Stimulated activated memory B cell treated with anti-CD40 and anti-IgM and Interleukin-4, amounts not matched to agents 10 μg/mL and 1 μg/mL and 100 μg/mL, for 72 hours (primary cell): ENCODE measurements at regions not wholly inside any gene's neighbourhood (a gene's known extent, or its start where the extent isn't known, plus 50 kb on each side); places are given as distances from the start of the nearest gene placed in this dataset.
"Not testable (repeated sequence)": the region's sequence is repeated elsewhere in the genome, so short reads cannot be mapped to it uniquely, and the experiment has no call there.

Experiments used
- ATAC-seq: fragments of 150-1000 bp; cut with Tn5 transposase; 2 replicates; pipeline ENCODE4 v1.10.0; 2021
- H3K27ac Mint-ChIP-seq: one replicate; pipeline ENCODE4 v1.8.0; 2022; ENCODE audit warnings: mild to moderate bottlenecking, mixed read lengths
- H3K27me3 Mint-ChIP-seq: one replicate; pipeline ENCODE4 v1.8.0; 2022; ENCODE audit warnings: mixed read lengths
- H3K36me3 Mint-ChIP-seq: one replicate; pipeline ENCODE4 v1.8.0; 2022; ENCODE audit warnings: mixed read lengths
- H3K4me1 Mint-ChIP-seq: one replicate; pipeline ENCODE4 v1.8.0; 2022; ENCODE audit warnings: mixed read lengths
- H3K4me3 Mint-ChIP-seq: one replicate; pipeline ENCODE4 v1.8.0; 2022; ENCODE audit warnings: mild to moderate bottlenecking, moderate library complexity, mixed read lengths
- H3K9me3 Mint-ChIP-seq: one replicate; pipeline ENCODE4 v1.8.0; 2022; ENCODE audit warnings: mixed read lengths

GRCh38 chrX:9298221-9298620 is 166.6 kb upstream of the TBL1X start:
- Mint-ChIP-seq H3K4me1 (peaks cover 6% of the 10 kb centered on the region), H3K27me3 (peaks cover 26% of the 10 kb centered on the region), H3K27ac (no peak overlapping the region), H3K9me3 (no peaks in the 10 kb centered on the region), H3K36me3 (no peaks in the 10 kb centered on the region), H3K4me3 (no peak overlapping the region)
- ATAC-seq, result no peak

DNA sequence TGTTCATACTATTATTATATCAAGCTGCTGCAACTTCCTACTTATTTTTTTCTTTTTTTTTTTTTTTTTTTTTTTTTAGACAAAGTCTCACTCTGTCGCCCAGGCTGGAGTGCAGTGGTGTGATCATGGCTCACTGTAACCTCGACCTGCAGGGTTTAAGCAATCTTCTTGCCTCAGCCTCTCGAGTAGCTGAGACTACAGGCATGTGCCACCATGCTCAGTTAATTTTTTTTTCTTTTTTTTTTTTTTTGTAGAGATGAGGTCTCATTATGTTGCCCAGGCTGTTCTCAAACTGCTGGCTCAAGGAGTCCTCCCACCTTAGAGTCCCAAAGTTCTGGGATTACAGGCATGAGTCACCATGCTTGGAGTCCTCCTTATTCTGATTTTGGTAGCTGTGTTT is 165.2 kb upstream of the TBL1X start:
- not testable (repeated sequence) for H3K27ac Mint-ChIP-seq, H3K4me1 Mint-ChIP-seq, H3K36me3 Mint-ChIP-seq, ATAC-seq, H3K4me3 Mint-ChIP-seq, H3K9me3 Mint-ChIP-seq
- H3K27me3 Mint-ChIP-seq, result peaks cover 17% of the 10 kb centered on the region

DNA sequence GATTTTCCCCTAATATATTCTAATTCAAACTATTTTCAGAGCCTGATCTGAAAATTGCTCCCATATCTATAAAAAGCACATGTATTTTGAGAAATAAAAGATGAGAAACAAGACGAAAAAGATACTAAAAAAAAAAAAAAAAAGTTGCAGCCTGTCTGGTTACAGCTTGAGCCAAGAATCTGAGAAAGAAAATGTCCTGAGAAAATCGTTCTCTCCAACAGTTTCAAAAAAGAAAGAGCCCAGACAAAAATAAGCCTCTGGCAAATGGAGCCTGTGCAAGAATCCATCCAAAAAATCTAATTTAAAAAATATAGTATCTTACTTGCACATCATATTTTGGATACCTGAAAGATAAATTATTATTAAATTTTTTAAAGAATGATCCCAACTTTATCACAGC is 163.0 kb upstream of the TBL1X start:
- no peaks in the 10 kb centered on the region for H3K36me3 Mint-ChIP-seq
- H3K27ac Mint-ChIP-seq, result no peak overlapping the region
- peaks cover 8% of the 10 kb centered on the region for H3K27me3 Mint-ChIP-seq
- H3K4me3 Mint-ChIP-seq, result no peak overlapping the region
- ATAC-seq, result no peak
- H3K9me3 Mint-ChIP-seq, result no peaks in the 10 kb centered on the region
- no peaks in the 10 kb centered on the region for H3K4me1 Mint-ChIP-seq

GRCh38 chrX:9302381-9302780 is 162.5 kb upstream of the TBL1X start:
- Mint-ChIP-seq H3K9me3 (no peaks in the 10 kb centered on the region), H3K4me3 (no peak overlapping the region)
- no peak for ATAC-seq

GRCh38 chrX:9308426-9308825 is 156.4 kb upstream of the TBL1X start:
- H3K9me3 Mint-ChIP-seq, result no peaks in the 10 kb centered on the region
- H3K27me3 Mint-ChIP-seq, result no peaks in the 10 kb centered on the region
- no peak overlapping the region for H3K4me3 Mint-ChIP-seq
- no peaks in the 10 kb centered on the region for H3K36me3 Mint-ChIP-seq
- ATAC-seq, result no peak
- H3K4me1 Mint-ChIP-seq, result peaks cover 3% of the 10 kb centered on the region
- no peak overlapping the region for H3K27ac Mint-ChIP-seq

More at GRCh38 chrX:9302381-9302780, 162.5 kb upstream of the TBL1X start:
- Mint-ChIP-seq H3K4me1 (no peaks in the 10 kb centered on the region), H3K36me3 (no peaks in the 10 kb centered on the region), H3K27me3 (peaks cover 8% of the 10 kb centered on the region), H3K27ac (no peak overlapping the region)

- no peak for ATAC-seq
- no peaks in the 10 kb centered on the region for H3K36me3 Mint-ChIP-seq
- no peaks in the 10 kb centered on the region for H3K9me3 Mint-ChIP-seq
- no peaks in the 10 kb centered on the region for H3K27me3 Mint-ChIP-seq
- H3K27ac Mint-ChIP-seq, result no peak overlapping the region
- H3K4me3 Mint-ChIP-seq, result no peak overlapping the region
- H3K4me1 Mint-ChIP-seq, result peaks cover 7% of the 10 kb centered on the region
Observed at GRCh38 chrX:9310616-9311015, 154.2 kb upstream of the TBL1X start.

- H3K36me3 Mint-ChIP-seq, result no peaks in the 10 kb centered on the region
- no peak for ATAC-seq
- H3K27me3 Mint-ChIP-seq, result no peaks in the 10 kb centered on the region
- H3K4me1 Mint-ChIP-seq, result peaks cover 10% of the 10 kb centered on the region
- H3K4me3 Mint-ChIP-seq, result no peak overlapping the region
- H3K9me3 Mint-ChIP-seq, result no peaks in the 10 kb centered on the region
- H3K27ac Mint-ChIP-seq, result no peak overlapping the region
Observed at GRCh38 chrX:9311421-9312160, 153.3 kb upstream of the TBL1X start.

GRCh38 chrX:9312922-9313867 is 151.7 kb upstream of the TBL1X start:
- peak overlapping the region; percentile 47 for H3K4me3 Mint-ChIP-seq
- peaks cover 22% of the 10 kb centered on the region for H3K4me1 Mint-ChIP-seq
- no peaks in the 10 kb centered on the region for H3K27me3 Mint-ChIP-seq
- H3K27ac Mint-ChIP-seq, result no peak overlapping the region
- H3K36me3 Mint-ChIP-seq, result no peaks in the 10 kb centered on the region
- no peaks in the 10 kb centered on the region for H3K9me3 Mint-ChIP-seq
- ATAC-seq, result no peak

GRCh38 chrX:9315086-9315485 is 149.8 kb upstream of the TBL1X start:
- Mint-ChIP-seq H3K27me3 (no peaks in the 10 kb centered on the region), H3K4me3 (no peak overlapping the region), H3K9me3 (no peaks in the 10 kb centered on the region), H3K27ac (no peak overlapping the region), H3K4me1 (peaks cover 23% of the 10 kb centered on the region), H3K36me3 (no peaks in the 10 kb centered on the region)
- no peak for ATAC-seq

- Mint-ChIP-seq H3K4me1 (peaks cover 23% of the 10 kb centered on the region), H3K36me3 (no peaks in the 10 kb centered on the region), H3K4me3 (no peak overlapping the region), H3K27me3 (no peaks in the 10 kb centered on the region), H3K27ac (no peak overlapping the region), H3K9me3 (no peaks in the 10 kb centered on the region)
- no peak for ATAC-seq
Observed at GRCh38 chrX:9316096-9316495, 148.8 kb upstream of the TBL1X start.

- no peak overlapping the region for H3K4me3 Mint-ChIP-seq
- H3K4me1 Mint-ChIP-seq, result peaks cover 23% of the 10 kb centered on the region
- no peaks in the 10 kb centered on the region for H3K27me3 Mint-ChIP-seq
- no peak for ATAC-seq
- H3K36me3 Mint-ChIP-seq, result no peaks in the 10 kb centered on the region
- H3K9me3 Mint-ChIP-seq, result no peaks in the 10 kb centered on the region
- peak overlapping the region; percentile 16 for H3K27ac Mint-ChIP-seq
Observed at GRCh38 chrX:9317176-9317575, 147.7 kb upstream of the TBL1X start.

DNA sequence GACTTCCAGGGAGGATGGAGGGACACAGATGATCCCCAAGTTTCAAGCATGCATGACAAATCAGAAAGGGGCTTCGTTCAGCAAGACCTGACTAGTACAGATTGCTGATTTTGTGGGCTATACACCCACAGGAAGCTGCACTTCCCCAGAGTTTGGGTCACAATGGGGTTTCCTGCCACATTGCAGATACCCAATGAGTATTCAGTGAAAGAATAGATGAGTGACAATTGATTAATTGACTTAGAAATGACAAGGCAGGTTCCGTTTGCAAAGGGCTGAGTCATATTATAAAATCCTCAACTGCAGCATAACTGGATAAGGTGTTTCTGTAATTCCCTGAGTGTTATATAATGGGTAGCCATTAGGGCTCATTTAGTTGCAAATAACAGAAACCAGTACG is 146.6 kb upstream of the TBL1X start:
- H3K4me1 Mint-ChIP-seq, result peaks cover 22% of the 10 kb centered on the region
- H3K36me3 Mint-ChIP-seq, result no peaks in the 10 kb centered on the region
- no peak overlapping the region for H3K4me3 Mint-ChIP-seq
- ATAC-seq, result no peak
- no peak overlapping the region for H3K27ac Mint-ChIP-seq
- H3K27me3 Mint-ChIP-seq, result no peaks in the 10 kb centered on the region
- H3K9me3 Mint-ChIP-seq, result no peaks in the 10 kb centered on the region

GRCh38 chrX:9318766-9319165 is 146.1 kb upstream of the TBL1X start:
- H3K27ac Mint-ChIP-seq, result no peak overlapping the region
- no peak overlapping the region for H3K4me3 Mint-ChIP-seq
- ATAC-seq, result no peak

GRCh38 chrX:9320940-9321339 is 143.9 kb upstream of the TBL1X start:
- Mint-ChIP-seq H3K27ac (no peak overlapping the region), H3K4me1 (peaks cover 17% of the 10 kb centered on the region), H3K36me3 (no peaks in the 10 kb centered on the region), H3K27me3 (no peaks in the 10 kb centered on the region), H3K4me3 (no peak overlapping the region), H3K9me3 (no peaks in the 10 kb centered on the region)
- ATAC-seq, result no peak

More at GRCh38 chrX:9318766-9319165, 146.1 kb upstream of the TBL1X start:
- no peaks in the 10 kb centered on the region for H3K36me3 Mint-ChIP-seq
- H3K27me3 Mint-ChIP-seq, result no peaks in the 10 kb centered on the region
- H3K4me1 Mint-ChIP-seq, result peaks cover 17% of the 10 kb centered on the region
- H3K9me3 Mint-ChIP-seq, result no peaks in the 10 kb centered on the region

DNA sequence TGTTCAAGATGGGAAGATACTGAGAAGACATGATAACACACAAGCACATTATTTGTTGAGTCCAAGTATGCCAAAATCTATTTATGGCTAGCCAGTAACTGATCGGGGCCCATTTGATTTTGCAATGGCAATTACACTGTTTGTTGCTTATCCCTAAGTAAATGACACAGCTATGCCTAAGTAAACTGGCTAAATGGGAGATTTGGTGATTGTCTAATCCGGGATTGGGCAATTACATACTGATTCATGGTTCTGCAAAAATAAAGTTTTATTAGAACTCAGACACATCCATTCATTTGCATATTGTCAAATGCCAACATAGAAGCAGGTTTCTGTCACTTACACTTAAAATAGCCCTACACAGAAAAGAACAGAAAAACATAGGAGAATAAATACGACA is 140.2 kb upstream of the TBL1X start:
- Mint-ChIP-seq H3K4me3 (no peak overlapping the region), H3K9me3 (peaks cover 5% of the 10 kb centered on the region), H3K27ac (no peak overlapping the region), H3K36me3 (no peaks in the 10 kb centered on the region), H3K4me1 (no peaks in the 10 kb centered on the region), H3K27me3 (no peaks in the 10 kb centered on the region)
- ATAC-seq, result no peak

- Mint-ChIP-seq H3K4me1 (no peaks in the 10 kb centered on the region), H3K9me3 (peaks cover 5% of the 10 kb centered on the region)
Observed at GRCh38 chrX:9326369-9326768, 138.5 kb upstream of the TBL1X start.

More at GRCh38 chrX:9326369-9326768, 138.5 kb upstream of the TBL1X start:
- Mint-ChIP-seq H3K4me3 (no peak overlapping the region), H3K36me3 (no peaks in the 10 kb centered on the region), H3K27ac (no peak overlapping the region), H3K27me3 (no peaks in the 10 kb centered on the region)
- ATAC-seq, result no peak
